IPS-20b (cell line): ENCODE measurements at regions not wholly inside any gene's neighbourhood (a gene's known extent, or its start where the extent isn't known, plus 50 kb on each side); places are given as distances from the start of the nearest gene placed in this dataset.

Experiments used
- H3K27ac ChIP-seq: one replicate; pipeline ENCODE4 v1.5.1; 2013; ENCODE audit warnings: low read length
- H3K27me3 ChIP-seq: 2 replicates; pipeline ENCODE4 v1.6.1; 2013; ENCODE audit warnings: mild to moderate bottlenecking, low read length, inconsistent platforms; ENCODE audit not compliant: insufficient read depth
- H3K36me3 ChIP-seq: 2 replicates; pipeline ENCODE4 v1.6.1; 2013; ENCODE audit warnings: low read depth, mild to moderate bottlenecking, inconsistent platforms, low read length, moderate library complexity; ENCODE audit not compliant: insufficient read depth
- H3K4me1 ChIP-seq: 2 replicates; pipeline ENCODE4 v1.6.1; 2013; ENCODE audit warnings: mild to moderate bottlenecking, control low read depth, inconsistent platforms, low read length, moderate library complexity; ENCODE audit not compliant: insufficient read depth
- H3K4me3 ChIP-seq: 2 replicates; pipeline ENCODE4 v1.5.1; 2013; ENCODE audit warnings: mild to moderate bottlenecking, low read length, inconsistent platforms
- H3K9ac ChIP-seq: 2 replicates; pipeline ENCODE4 v1.6.1; 2013; ENCODE audit warnings: low read depth, mild to moderate bottlenecking, inconsistent platforms, low read length, moderate library complexity
- H3K9me3 ChIP-seq: 2 replicates; pipeline ENCODE4 v1.6.1; 2013; ENCODE audit warnings: mild to moderate bottlenecking, low read depth, low read length, inconsistent platforms; ENCODE audit not compliant: insufficient read depth

GRCh38 chr7:132666774-132667172, 90.5 kb upstream of the PLXNA4 start:
- H3K4me1 ChIP-seq: no peaks in the 10 kb centered on the region
- H3K9me3 ChIP-seq: no peaks in the 10 kb centered on the region
- H3K36me3 ChIP-seq: no peaks in the 10 kb centered on the region
- no peak overlapping the region for H3K4me3 ChIP-seq
- H3K9ac ChIP-seq: no peak overlapping the region
- H3K27ac ChIP-seq: no peak overlapping the region
- H3K27me3 ChIP-seq: no peaks in the 10 kb centered on the region

DNA sequence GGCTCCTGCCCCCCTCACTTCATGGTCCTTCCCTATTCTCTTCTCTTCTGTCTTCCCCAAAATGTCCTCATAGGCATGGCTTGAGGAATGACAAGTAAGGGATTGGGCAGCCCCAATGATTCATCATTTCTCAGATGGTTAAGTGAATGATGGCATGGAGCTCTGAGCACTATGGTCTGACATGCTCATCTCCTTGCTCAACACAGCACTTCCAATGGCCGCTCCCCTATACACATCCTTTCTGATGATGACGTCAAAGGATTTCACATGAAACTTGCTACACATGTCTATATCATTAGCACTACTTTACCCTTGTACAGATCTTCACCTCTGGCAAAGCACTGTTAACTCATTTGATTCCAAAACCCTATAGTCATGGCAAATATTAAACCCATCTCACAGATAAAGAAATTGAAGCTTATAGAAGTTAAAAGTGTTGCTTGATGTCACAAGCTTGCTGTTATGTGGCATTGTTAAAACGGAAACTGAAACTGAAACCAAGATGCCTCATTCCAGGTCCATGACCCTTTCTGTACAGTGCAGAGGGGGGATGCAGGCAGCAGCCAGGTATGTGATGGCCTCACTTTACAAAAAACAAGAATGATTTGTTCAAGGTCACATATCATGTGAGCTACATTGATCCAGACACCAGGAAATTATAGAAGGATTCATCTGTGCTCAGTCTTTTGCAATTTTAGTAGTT, 90.0 kb upstream of the PLXNA4 start:
- Histone ChIP-seq H3K36me3 (no peaks in the 10 kb centered on the region), H3K27ac (no peak overlapping the region), H3K9ac (no peak overlapping the region), H3K4me1 (no peaks in the 10 kb centered on the region), H3K9me3 (no peaks in the 10 kb centered on the region), H3K4me3 (no peak overlapping the region), H3K27me3 (no peaks in the 10 kb centered on the region)

- no peak overlapping the region for H3K4me3 ChIP-seq
- no peaks in the 10 kb centered on the region for H3K9me3 ChIP-seq
- no peak overlapping the region for H3K9ac ChIP-seq
- no peaks in the 10 kb centered on the region for H3K36me3 ChIP-seq
- H3K27ac ChIP-seq: no peak overlapping the region
- H3K4me1 ChIP-seq: peaks cover 15% of the 10 kb centered on the region; the same call in 1 of the 2 replicates
- H3K27me3 ChIP-seq: no peaks in the 10 kb centered on the region
These were observed 80.8 kb upstream of the PLXNA4 start for GRCh38 chr7:132656846-132657776.

DNA sequence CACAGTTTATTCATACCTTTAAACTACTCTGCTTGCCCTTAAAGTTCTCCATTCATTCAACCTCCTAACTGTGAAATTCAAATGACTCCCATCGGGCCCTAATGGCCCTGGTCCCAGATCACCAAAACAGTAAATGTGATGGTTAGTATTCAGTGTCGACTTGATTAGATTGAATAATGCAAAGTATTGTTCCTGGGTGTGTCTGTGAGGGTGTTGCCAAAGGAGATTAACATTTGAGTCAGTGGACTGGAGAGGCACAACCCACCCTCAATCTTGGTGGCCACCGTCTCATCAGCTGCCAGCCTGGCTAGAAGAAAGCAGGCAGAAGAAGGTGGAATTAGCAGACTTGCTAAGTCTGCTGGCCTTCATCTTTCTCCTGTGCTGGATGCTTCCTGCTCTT, 80.1 kb upstream of the PLXNA4 start:
- Histone ChIP-seq H3K36me3 (no peaks in the 10 kb centered on the region), H3K9ac (no peak overlapping the region), H3K9me3 (no peaks in the 10 kb centered on the region), H3K27ac (no peak overlapping the region), H3K4me3 (no peak overlapping the region), H3K27me3 (no peaks in the 10 kb centered on the region), H3K4me1 (peaks cover 15% of the 10 kb centered on the region; the same call in 1 of the 2 replicates)

GRCh38 chr7:132655131-132655727, 79.0 kb upstream of the PLXNA4 start:
- no peaks in the 10 kb centered on the region for H3K27me3 ChIP-seq
- H3K4me3 ChIP-seq: peak overlapping the region; percentile 73
- H3K9ac ChIP-seq: peak overlapping the region; percentile 67; the same call in 1 of the 2 replicates
- H3K27ac ChIP-seq: no peak overlapping the region
- no peaks in the 10 kb centered on the region for H3K36me3 ChIP-seq
- H3K4me1 ChIP-seq: peaks cover 15% of the 10 kb centered on the region; the same call in 1 of the 2 replicates
- no peaks in the 10 kb centered on the region for H3K9me3 ChIP-seq

DNA sequence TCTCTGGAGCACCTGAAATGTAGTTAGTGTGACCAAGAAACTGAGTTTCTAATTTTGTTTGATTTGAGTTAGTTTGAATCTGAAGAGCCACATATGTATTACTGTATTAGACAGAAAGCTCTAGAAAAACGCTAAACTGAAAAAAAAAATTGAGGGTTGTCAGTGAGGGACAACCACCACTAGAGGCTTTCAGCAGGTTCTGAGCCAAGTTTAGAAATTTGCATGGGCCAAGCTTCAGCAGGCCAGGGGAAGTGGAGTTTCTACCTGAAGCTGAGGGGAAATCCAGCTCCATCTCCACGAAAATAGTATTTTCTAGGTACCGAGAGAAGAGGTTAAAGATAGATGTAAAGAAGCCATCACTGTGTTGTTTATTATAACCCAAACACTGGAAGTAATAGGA, 77.9 kb upstream of the PLXNA4 start:
- H3K27ac ChIP-seq: no peak overlapping the region
- H3K27me3 ChIP-seq: no peaks in the 10 kb centered on the region
- H3K9me3 ChIP-seq: no peaks in the 10 kb centered on the region
- H3K4me1 ChIP-seq: peaks cover 15% of the 10 kb centered on the region; the same call in 1 of the 2 replicates
- no peak overlapping the region for H3K4me3 ChIP-seq
- H3K36me3 ChIP-seq: no peaks in the 10 kb centered on the region
- H3K9ac ChIP-seq: no peak overlapping the region

DNA sequence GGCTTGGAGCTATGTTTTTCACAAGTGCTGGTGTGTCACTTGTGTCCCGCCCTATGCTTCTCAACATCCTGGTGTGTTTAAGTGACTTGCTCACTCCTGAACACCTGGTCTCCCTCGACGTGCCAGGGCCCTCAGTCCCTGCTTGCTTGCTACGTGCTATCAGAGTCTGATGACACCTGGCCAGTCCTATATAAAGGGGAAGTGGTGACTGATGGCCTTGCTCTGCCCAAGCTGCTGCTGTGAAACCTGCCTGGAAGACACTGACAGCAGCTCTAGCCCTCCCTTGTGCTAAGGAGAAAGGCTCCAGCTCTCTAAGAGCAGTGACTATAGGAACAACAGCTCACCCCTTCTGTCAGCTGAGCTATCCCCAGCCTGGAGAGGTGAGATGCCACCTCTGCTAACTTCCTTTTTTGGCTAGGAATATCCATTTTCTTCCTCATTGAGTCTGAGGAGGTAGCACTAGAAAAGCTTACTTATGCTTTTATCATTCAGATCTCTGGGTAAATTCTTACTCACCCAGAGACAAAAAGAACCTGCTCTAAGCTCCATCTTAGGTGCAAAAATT, 77.2 kb upstream of the PLXNA4 start:
- H3K4me3 ChIP-seq: no peak overlapping the region
- H3K27me3 ChIP-seq: no peaks in the 10 kb centered on the region
- H3K9ac ChIP-seq: no peak overlapping the region
- no peaks in the 10 kb centered on the region for H3K9me3 ChIP-seq
- no peaks in the 10 kb centered on the region for H3K36me3 ChIP-seq
- H3K4me1 ChIP-seq: peaks cover 15% of the 10 kb centered on the region; the same call in 1 of the 2 replicates
- H3K27ac ChIP-seq: no peak overlapping the region

DNA sequence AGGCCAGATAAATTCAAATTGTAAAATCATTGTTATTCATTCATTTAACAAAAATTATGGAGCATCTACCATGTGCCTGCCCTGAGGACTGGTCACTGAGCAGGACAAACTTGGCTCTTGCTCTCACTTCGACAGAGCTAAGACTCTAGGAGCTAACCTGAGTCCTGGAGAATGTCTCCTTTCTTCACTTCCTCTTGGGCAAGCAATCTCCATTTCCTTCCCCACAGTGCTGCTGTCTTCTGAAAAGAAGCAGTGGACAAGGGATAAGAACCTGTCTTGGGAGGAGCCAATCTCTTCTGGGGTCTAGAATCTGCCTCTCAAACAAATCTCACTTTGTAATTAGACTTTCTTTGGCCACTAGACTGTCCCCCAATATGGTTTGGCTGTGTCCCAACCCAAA, 76.2 kb upstream of the PLXNA4 start:
- H3K36me3 ChIP-seq: no peaks in the 10 kb centered on the region
- no peak overlapping the region for H3K27ac ChIP-seq
- no peaks in the 10 kb centered on the region for H3K9me3 ChIP-seq
- no peak overlapping the region for H3K4me3 ChIP-seq
- H3K9ac ChIP-seq: no peak overlapping the region
- H3K4me1 ChIP-seq: peaks cover 15% of the 10 kb centered on the region; the same call in 1 of the 2 replicates
- no peaks in the 10 kb centered on the region for H3K27me3 ChIP-seq

- H3K9me3 ChIP-seq: no peaks in the 10 kb centered on the region
- H3K27ac ChIP-seq: no peak overlapping the region
- H3K4me1 ChIP-seq: peaks cover 18% of the 10 kb centered on the region; the same call in 1 of the 2 replicates
- no peaks in the 10 kb centered on the region for H3K36me3 ChIP-seq
- no peak overlapping the region for H3K4me3 ChIP-seq
- no peak overlapping the region for H3K9ac ChIP-seq
- no peaks in the 10 kb centered on the region for H3K27me3 ChIP-seq
These were observed 74.2 kb upstream of the PLXNA4 start for GRCh38 chr7:132650498-132650897.

GRCh38 chr7:132647311-132647710, 71.0 kb upstream of the PLXNA4 start:
- H3K27ac ChIP-seq: no peak overlapping the region
- peaks cover 18% of the 10 kb centered on the region; the same call in 1 of the 2 replicates for H3K4me1 ChIP-seq
- no peak overlapping the region for H3K9ac ChIP-seq
- no peaks in the 10 kb centered on the region for H3K9me3 ChIP-seq
- no peaks in the 10 kb centered on the region for H3K36me3 ChIP-seq
- H3K4me3 ChIP-seq: no peak overlapping the region
- H3K27me3 ChIP-seq: no peaks in the 10 kb centered on the region

DNA sequence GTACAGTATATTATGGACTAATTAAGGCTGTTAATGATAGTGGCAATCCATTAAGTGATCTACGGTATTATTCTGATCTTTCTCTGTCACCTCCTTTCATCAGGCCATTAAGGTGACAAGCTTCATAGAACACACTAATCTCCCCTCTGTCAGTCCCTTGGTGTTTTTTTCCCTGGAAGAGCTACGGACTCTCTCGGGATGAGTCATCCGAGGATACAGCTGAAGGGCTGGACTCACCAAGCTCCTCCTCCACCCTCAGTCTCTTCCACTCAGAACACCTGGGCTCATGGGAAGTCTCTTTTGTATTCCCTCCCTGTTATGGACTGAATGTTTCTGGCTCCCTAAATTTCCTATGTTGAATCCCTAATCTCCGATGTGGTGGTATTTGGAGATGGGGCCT, 69.8 kb upstream of the PLXNA4 start:
- Histone ChIP-seq H3K27ac (no peak overlapping the region), H3K9ac (no peak overlapping the region), H3K9me3 (no peaks in the 10 kb centered on the region), H3K4me3 (no peak overlapping the region), H3K4me1 (peaks cover 20% of the 10 kb centered on the region; the same call in 1 of the 2 replicates), H3K27me3 (no peaks in the 10 kb centered on the region), H3K36me3 (no peaks in the 10 kb centered on the region)
